ENCODE measurements at regions not wholly inside any gene's neighbourhood (a gene's known extent, or its start where the extent isn't known, plus 50 kb on each side); places are given as distances from the start of the nearest gene placed in this dataset.

DNA sequence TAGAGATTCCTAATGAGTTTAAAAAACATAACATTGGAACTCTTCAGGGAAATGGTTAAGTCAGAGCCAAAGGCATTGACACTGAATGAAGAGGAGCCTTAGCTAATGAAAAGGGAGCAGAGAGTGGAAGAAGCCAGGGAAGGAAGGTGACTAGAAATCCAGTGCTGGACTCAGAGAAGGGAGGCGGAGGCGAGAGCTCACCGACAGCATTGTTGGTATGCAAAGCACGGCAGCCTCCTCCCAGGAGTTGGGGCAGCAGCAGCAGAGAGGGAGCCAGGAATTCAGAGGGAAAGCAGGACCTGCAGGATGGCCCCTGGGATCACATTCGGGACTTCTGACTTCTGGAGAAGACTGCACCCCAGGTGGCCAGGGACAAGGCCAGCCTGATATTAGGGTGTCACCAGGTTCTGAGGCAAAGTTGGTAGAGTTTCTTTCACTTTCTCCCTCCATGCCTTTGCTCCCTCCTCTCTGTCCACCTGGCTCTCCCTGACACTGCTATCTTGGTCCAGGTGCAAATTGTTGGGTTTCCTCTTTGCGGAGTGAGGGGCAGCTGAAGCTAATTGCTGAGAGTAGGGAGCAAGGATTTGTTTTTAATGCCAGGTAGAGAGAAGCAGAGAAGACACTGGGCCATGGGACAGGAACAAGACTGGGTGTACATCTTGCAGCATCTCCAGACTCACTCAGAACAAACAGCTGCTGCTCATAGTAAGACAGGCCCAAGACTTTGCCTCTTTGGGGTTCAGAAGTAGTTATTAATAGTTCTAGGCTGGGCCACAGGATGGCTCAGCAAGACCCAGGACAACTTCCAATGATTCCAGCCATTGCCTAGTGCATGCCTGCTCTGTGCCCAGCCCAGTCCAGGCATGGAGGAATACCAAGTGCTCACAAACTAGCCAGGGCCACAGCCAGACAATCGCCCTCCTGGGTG lies 157.9 kb downstream of the TLE3 start:
- TF ChIP-seq POLR2A (IDR thresholded peaks at IDR 0.05) (no peak), EP300 (IDR thresholded peaks at IDR 0.05; ENCODE audit: low read depth) (no peak)
- TF ChIP-seq, protein P1, sequence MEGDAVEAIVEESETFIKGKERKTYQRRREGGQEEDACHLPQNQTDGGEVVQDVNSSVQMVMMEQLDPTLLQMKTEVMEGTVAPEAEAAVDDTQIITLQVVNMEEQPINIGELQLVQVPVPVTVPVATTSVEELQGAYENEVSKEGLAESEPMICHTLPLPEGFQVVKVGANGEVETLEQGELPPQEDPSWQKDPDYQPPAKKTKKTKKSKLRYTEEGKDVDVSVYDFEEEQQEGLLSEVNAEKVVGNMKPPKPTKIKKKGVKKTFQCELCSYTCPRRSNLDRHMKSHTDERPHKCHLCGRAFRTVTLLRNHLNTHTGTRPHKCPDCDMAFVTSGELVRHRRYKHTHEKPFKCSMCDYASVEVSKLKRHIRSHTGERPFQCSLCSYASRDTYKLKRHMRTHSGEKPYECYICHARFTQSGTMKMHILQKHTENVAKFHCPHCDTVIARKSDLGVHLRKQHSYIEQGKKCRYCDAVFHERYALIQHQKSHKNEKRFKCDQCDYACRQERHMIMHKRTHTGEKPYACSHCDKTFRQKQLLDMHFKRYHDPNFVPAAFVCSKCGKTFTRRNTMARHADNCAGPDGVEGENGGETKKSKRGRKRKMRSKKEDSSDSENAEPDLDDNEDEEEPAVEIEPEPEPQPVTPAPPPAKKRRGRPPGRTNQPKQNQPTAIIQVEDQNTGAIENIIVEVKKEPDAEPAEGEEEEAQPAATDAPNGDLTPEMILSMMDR (IDR thresholded peaks at IDR 0.05): no peak
